ENCODE measurements at regions not wholly inside any gene's neighbourhood (a gene's known extent, or its start where the extent isn't known, plus 50 kb on each side); places are given as distances from the start of the nearest gene placed in this dataset.

DNA sequence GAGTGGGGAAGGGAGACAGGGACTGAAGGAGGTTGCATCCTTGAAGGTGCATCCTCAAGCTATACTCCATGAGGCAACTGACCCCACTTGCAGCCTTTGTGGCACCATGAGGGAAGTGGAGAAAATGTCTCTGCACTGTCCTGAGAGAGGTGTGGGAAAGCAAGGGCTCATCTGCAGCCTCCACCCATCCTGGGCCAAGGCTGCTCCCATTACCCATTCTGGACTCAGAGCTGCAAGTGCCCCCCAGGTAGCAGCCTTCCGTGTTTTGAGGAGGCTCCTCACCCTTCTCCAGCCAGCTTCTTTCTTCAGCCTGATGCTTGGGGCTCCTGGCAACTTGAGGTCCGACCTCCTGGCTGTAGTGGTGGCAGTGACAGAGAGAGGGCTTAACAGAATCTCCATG, 294.6 kb downstream of the CDH26 start:
- DNase-seq = no peak

- DNase-seq = no peak
Measured at GRCh38 chr20:60253471-60253870, 295.2 kb downstream of the CDH26 start.

DNA sequence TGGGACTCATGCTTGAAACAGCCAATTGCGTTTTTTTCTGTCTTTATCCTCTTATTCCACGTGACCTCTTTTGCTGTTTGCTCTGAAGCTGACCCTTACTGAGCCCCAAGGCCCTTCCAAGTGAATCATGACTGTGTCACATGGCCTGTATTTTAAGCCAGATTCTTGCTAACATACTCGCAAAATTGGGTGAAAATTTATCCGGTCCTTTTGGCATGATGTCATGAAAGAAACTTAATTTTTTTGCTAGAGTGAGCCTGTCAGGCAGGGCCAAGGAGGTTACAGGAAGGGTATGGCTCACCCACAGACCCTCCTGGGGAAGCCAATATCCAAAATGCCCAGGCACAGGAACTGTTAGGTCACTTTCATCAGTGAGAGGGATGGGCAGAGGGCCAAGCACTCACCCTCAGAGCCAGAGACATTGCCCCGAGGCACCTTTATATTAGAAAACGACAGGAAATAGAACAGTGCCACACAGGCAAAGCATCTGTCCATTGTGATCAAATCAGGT, 296.7 kb downstream of the CDH26 start:
- DNase-seq = peak; percentile 78

DNA sequence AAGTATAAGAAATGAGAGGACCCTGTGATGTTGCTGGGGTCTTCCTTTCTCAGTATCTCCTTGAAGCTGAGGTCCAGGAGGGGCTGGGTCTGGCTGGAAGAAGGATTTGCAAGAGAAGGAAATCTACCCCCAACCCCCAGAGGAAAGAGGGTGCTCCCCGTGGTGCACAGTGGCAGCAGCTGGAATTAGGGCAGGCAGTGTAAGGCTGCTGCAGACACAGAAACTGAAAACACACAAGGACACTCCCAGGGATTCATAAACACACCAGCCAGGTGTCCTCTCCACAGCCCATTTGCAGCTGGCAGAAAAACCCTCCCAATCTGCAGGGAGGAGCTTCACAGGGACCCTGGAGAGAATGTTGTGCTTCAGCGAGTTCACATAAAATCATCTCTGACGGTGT, 297.2 kb downstream of the CDH26 start:
- peak; percentile 86 for DNase-seq

GRCh38 chr20:60255866-60256265, 297.6 kb downstream of the CDH26 start:
- DNase-seq = no peak

- no peak for DNase-seq
Measured at GRCh38 chr20:60256811-60257210, 298.6 kb downstream of the CDH26 start.

GRCh38 chr20:60257671-60258070, 299.4 kb downstream of the CDH26 start:
- no peak for DNase-seq

- no peak for DNase-seq
Measured at GRCh38 chr20:60258255-60258863, 300.1 kb downstream of the CDH26 start.

- DNase-seq = no peak
Measured at GRCh38 chr20:60261333-60261732, 303.1 kb downstream of the CDH26 start.

DNA sequence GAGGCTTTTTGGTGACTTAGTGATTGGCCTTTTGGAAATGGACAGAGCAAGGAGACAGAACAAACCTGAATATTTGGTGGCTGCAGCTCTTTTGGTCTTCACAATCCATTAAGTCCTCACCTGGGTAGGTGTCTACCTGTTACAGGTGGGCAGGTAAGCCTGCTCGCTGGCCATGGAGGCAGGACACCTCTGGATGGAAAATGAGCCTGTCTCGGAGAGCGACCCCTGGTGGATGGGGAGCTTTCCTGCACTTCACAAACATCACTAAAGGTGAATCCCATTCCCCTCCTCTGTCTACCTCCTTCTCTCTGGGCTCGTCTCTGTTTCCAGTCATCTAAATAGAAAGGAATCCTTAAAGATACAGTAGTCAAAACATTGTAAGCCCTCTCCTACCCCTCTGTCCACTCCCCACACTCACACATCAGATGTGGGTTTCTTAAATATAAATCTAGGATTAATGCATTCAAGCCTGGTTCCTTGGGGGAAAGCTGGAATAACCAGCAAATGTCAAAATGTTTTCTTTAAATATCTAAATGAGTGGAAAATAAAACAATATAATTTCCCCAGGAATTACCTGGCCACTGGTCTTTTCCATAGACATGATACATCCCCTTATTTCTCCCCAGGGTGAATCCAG, 304.9 kb downstream of the CDH26 start:
- DNase-seq = no peak

DNA sequence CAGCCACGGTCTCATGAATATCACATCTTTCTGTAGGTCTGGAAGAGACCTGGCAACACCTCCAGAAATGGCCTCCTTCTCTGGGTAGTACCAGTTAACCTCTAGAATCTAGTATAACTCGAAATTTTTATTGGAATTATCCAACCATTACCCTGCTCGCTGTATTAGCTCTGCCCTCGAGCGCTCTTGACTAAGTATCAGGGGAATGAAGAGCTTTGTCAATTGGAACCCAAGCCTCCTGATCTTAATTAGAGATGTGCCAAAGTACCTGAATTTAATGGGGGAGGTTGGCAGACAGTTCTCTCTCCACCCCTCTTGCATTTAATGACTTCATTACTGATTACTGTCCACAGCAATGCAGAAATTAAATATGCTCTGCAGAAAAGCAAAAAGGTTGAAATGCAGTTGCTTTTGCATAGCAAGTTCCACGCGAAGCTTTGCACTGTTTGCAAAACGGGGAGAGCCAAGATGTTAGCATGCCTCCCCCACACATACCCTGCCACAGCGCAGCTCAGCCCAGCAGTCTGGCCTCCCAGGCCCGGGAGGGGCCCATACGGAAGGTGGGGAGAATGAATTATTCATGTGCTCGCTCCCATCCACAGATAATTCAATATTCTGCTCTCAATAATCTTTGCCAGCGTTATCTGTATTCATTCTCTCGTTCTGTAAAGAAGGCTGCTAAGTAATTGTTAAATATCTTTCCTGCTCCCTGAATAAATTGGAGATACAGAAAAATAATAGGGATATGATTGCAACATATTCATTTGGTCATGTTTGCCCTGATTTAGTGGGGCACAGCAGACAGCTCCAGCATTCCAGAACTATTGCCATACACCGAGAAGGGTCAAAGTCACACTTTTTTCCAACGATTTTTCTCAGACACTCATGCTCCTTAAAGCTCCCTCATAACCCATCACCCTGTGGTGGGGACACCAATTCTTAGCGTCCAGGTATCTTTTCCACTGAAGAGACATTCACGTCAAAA, 305.8 kb downstream of the CDH26 start:
- DNase-seq = peak; percentile 93

- DNase-seq = no peak
Measured at GRCh38 chr20:60266177-60266823, 308.1 kb downstream of the CDH26 start.

- DNase-seq = no peak
Measured at GRCh38 chr20:60268491-60268890, 310.3 kb downstream of the CDH26 start.

DNA sequence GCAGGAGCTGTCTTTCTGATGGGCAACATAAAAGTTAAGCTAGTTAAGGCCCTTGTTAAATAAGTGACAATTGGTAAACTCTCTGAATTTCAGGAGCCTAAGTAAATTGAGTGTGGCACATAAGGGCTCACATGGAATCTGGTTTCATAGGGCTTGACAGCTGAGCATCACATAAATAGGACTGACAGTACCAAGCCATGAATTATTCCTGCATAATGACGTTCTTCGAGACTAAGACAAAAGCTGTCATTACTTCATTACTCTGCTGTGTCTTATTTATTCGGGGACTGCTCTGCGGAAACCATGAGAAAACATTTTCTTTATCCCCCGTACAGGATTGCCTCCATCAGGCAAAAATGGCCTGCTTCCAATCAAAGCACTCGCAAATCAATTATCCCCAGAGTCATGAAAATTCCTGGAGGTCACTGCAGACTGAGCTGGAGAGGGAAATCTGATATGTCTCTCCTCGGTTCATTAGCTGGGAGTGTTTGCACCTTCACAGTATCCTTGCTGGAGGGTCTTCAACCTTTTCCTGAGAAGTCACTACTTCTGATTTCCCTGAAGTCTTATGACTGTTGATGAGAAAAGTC, 311.4 kb downstream of the CDH26 start:
- DNase-seq = peak; percentile 55

DNA sequence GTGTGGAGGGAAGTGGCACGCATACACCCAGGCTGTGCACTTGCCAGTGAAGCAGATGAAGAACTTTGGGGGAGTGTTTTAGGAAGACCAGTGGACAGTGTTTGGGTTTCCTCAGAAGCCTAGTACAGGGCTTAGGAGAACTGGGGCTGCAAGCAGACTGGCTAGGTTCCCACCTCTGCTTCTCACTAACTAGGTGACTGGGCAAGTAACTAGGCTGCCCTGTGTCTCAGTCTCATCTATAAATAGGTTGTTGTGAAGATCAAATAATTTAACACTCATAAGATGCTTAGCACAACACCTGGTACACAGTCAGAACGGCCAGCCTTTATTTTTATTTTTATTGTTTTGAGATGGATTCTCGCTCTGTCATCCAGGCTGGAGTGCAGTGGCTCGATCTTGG, 312.1 kb downstream of the CDH26 start:
- no peak for DNase-seq

DNA sequence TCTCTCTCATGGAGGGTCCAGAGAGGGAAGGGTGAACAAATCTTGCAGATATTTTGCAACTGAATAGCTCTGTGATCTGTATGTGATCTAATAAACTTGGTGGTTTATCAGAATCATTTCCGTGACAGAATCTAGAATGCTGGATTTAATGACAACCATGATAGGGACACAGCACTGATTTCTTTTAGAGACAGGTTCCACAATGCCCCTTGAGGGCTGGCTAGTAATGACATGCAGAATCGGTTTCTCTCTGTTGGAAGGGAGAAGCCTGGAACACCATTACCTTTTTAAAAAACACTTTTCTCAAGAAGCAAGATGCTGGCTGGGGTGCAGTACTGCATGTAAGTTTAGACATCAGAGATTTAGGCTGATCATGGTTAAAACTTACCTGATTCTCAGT, 313.4 kb downstream of the CDH26 start:
- no peak for DNase-seq

GRCh38 chr20:60272790-60273189, 314.6 kb downstream of the CDH26 start:
- DNase-seq = peak; percentile 38

- DNase-seq = no peak
Measured at GRCh38 chr20:60274717-60275116, 316.5 kb downstream of the CDH26 start.

GRCh38 chr20:60281295-60281694, 323.1 kb downstream of the CDH26 start:
- no peak for DNase-seq

GRCh38 chr20:60283281-60283680, 325.1 kb downstream of the CDH26 start:
- no peak for DNase-seq

- DNase-seq = no peak
Measured at GRCh38 chr20:60286764-60287163, 328.5 kb downstream of the CDH26 start.

GRCh38 chr20:60288945-60289344, 330.7 kb downstream of the CDH26 start:
- DNase-seq = no peak

Measured in DMS79 treated with DMSO at 0.1 percent for 48 hours (cell line).